IMR-90 (cell line): ENCODE measurements at regions not wholly inside any gene's neighbourhood (a gene's known extent, or its start where the extent isn't known, plus 50 kb on each side); places are given as distances from the start of the nearest gene placed in this dataset.

Source experiments
- ATAC-seq: fragments of 200-7000 bp; cut with Tn5 transposase; 2 replicates; pipeline ENCODE4 v1.9.1; 2020; ENCODE audit warnings: low read depth, mild to moderate bottlenecking, moderate library complexity
- BruUV-seq: library from RNA; stranded (reverse); fragments of 400-500 nt; replicated peaks from 2 replicates; lab custom pipeline; 2021; lab: Mats Ljungman, UMichigan
- CTCF ChIA-PET: fragments of 300-600 bp; formaldehyde crosslinking; extraction: SDS; loops from one replicate; lab custom pipeline; 2021; ENCODE audit warnings: antibody characterized with exemption; lab: Yijun Ruan, JAX
- POLR2A ChIA-PET: fragments of 300-600 bp; sonication (Branson Sonifier 250); formaldehyde crosslinking; loops from one replicate; lab custom pipeline; 2022; ENCODE audit warnings: antibody characterized with exemption; ENCODE audit not compliant: unreplicated experiment; lab: Charles Lee
- DNase-seq: peaks from one replicate; pipeline ENCODE4 v3.0.0; 2013
- H2AFZ ChIP-seq: replicated peaks from 2 replicates; pipeline ENCODE3; 2013; ENCODE audit warnings: low read length, mild to moderate bottlenecking; ENCODE audit not compliant: poor library complexity
- H2AK5ac ChIP-seq: 2 replicates; pipeline ENCODE4 v1.6.1; 2013; ENCODE audit warnings: low read depth, low read length, inconsistent platforms
- H2AK9ac ChIP-seq: replicated peaks from 2 replicates; pipeline ENCODE3; 2013; ENCODE audit warnings: mild to moderate bottlenecking, low read depth, low read length, moderate library complexity; ENCODE audit not compliant: poor library complexity
- H2BK120ac ChIP-seq: 2 replicates; pipeline ENCODE4 v1.6.1; 2013; ENCODE audit warnings: low read depth, low read length, inconsistent platforms
- H2BK15ac ChIP-seq: 3 replicates; pipeline ENCODE4 v1.6.1; 2013; ENCODE audit warnings: low read depth, low read length, inconsistent platforms
- H2BK20ac ChIP-seq: 2 replicates; pipeline ENCODE4 v1.6.1; 2013; ENCODE audit warnings: low read depth, mild to moderate bottlenecking, inconsistent platforms, low read length, moderate library complexity
- H2BK5ac ChIP-seq: 2 replicates; pipeline ENCODE4 v1.6.1; 2013; ENCODE audit warnings: mild to moderate bottlenecking, low read depth, low read length, inconsistent platforms; ENCODE audit not compliant: poor library complexity, severe bottlenecking
- H3K14ac ChIP-seq: replicated peaks from 2 replicates; pipeline ENCODE4 v1.6.1; 2013; ENCODE audit warnings: low read depth, low read length, inconsistent platforms
- H3K18ac ChIP-seq: 2 replicates; pipeline ENCODE4 v1.6.1; 2013; ENCODE audit warnings: low read depth, low read length, control low read depth
- H3K23ac ChIP-seq: 2 replicates; pipeline ENCODE4 v1.6.1; 2013; ENCODE audit warnings: low read depth, low read length, inconsistent platforms
- H3K27ac ChIP-seq: 2 replicates; pipeline ENCODE4 v1.5.1; 2013; ENCODE audit warnings: mild to moderate bottlenecking, control low read depth, low read length; ENCODE audit not compliant: insufficient read depth
- H3K27me3 ChIP-seq: 2 replicates; pipeline ENCODE4 v1.6.1; 2013; ENCODE audit warnings: low read length; ENCODE audit not compliant: control insufficient read depth, insufficient read depth
- H3K36me3 ChIP-seq: 2 replicates; pipeline ENCODE4 v1.6.1; 2013; ENCODE audit warnings: low read length, mixed read lengths; ENCODE audit not compliant: control insufficient read depth, insufficient read depth
- H3K4ac ChIP-seq: 2 replicates; pipeline ENCODE4 v1.6.1; 2013; ENCODE audit warnings: low read depth, low read length, inconsistent platforms
- H3K4me1 ChIP-seq: 2 replicates; pipeline ENCODE4 v1.6.1; 2013; ENCODE audit warnings: low read length, mixed read lengths; ENCODE audit not compliant: control insufficient read depth, insufficient read depth
- H3K4me2 ChIP-seq: 2 replicates; pipeline ENCODE4 v1.6.1; 2013; ENCODE audit warnings: low read depth, mild to moderate bottlenecking, control low read depth, low read length, moderate library complexity
- H3K4me3 ChIP-seq: 2 replicates; pipeline ENCODE4 v1.5.1; 2013; ENCODE audit warnings: low read depth, mild to moderate bottlenecking, control low read depth, low read length, moderate library complexity; ENCODE audit not compliant: insufficient read depth
- H3K56ac ChIP-seq: 2 replicates; pipeline ENCODE4 v1.6.1; 2013; ENCODE audit warnings: low read length, inconsistent platforms; ENCODE audit not compliant: insufficient read depth; ENCODE audit errors: extremely low read depth
- H3K79me1 ChIP-seq, 2 experiments: 2 replicates each; pipeline ENCODE4 v1.6.1; 2013; ENCODE audit warnings: low read length in 2 of 2, inconsistent platforms in 1 of 2, low read depth in 1 of 2
- H3K9ac ChIP-seq: 2 replicates; pipeline ENCODE4 v1.6.1; 2013; ENCODE audit warnings: low read depth, low read length, control low read depth
- H3K9me1 ChIP-seq: 2 replicates; pipeline ENCODE4 v1.6.1; 2013; ENCODE audit warnings: low read length, inconsistent platforms; ENCODE audit not compliant: insufficient read depth
- H3K9me3 ChIP-seq: 2 replicates; pipeline ENCODE4 v1.6.1; 2013; ENCODE audit warnings: low read length; ENCODE audit not compliant: control insufficient read depth, insufficient read depth
- H4K20me1 ChIP-seq: 2 replicates; pipeline ENCODE4 v1.6.1; 2013; ENCODE audit warnings: low read length, inconsistent platforms; ENCODE audit not compliant: insufficient read depth
- H4K5ac ChIP-seq: 2 replicates; pipeline ENCODE4 v1.6.1; 2013; ENCODE audit warnings: mild to moderate bottlenecking, low read depth, low read length, control low read depth
- H4K8ac ChIP-seq, 2 experiments: 2 replicates each; pipeline ENCODE4 v1.6.1; 2013; ENCODE audit warnings: low read depth in 2 of 2, low read length in 2 of 2, control low read depth in 1 of 2, inconsistent platforms in 1 of 2
- H4K91ac ChIP-seq: 2 replicates; pipeline ENCODE4 v1.6.1; 2013; ENCODE audit warnings: low read depth, low read length, inconsistent platforms; ENCODE audit not compliant: insufficient read depth
- BHLHE40 ChIP-seq: fragments of 150-350 bp; IDR thresholded peaks from 2 replicates; pipeline ENCODE4 v1.6.1; 2016; ENCODE audit warnings: mild to moderate bottlenecking, low read depth, low read length
- CEBPB ChIP-seq: IDR thresholded peaks from 2 replicates; pipeline ENCODE4 v1.6.1; 2012; ENCODE audit warnings: low read depth, low read length, improper control_type of control experiment
- CHD1 ChIP-seq: IDR thresholded peaks from 2 replicates; pipeline ENCODE4 v1.6.1; 2012; ENCODE audit warnings: low read depth, low read length, improper control_type of control experiment
- FOS ChIP-seq: fragments of 150-350 bp; IDR thresholded peaks from 2 replicates; pipeline ENCODE4 v1.6.1; 2016; ENCODE audit warnings: low read depth, low read length
- MAFK ChIP-seq: IDR thresholded peaks from 2 replicates; pipeline ENCODE4 v1.6.1; 2012; ENCODE audit warnings: low read depth, low read length, improper control_type of control experiment
- MAZ ChIP-seq: IDR thresholded peaks from 2 replicates; pipeline ENCODE4 v1.6.1; 2012; ENCODE audit warnings: low read depth, mild to moderate bottlenecking, low read length, improper control_type of control experiment, moderate library complexity, borderline replicate concordance
- MXI1 ChIP-seq: IDR thresholded peaks from 2 replicates; pipeline ENCODE4 v1.6.1; 2012; ENCODE audit warnings: low read depth, mild to moderate bottlenecking, low read length, moderate library complexity, borderline replicate concordance
- NFE2L2 ChIP-seq: fragments of 150-350 bp; IDR thresholded peaks from 2 replicates; pipeline ENCODE4 v1.6.1; 2016; ENCODE audit warnings: low read depth, mild to moderate bottlenecking, low read length
- POLR2A ChIP-seq: IDR thresholded peaks from 2 replicates; pipeline ENCODE4 v1.6.1; 2012; ENCODE audit warnings: mild to moderate bottlenecking, low read depth, low read length
- RAD21 ChIP-seq: IDR thresholded peaks from 2 replicates; pipeline ENCODE4 v1.6.1; 2012; ENCODE audit warnings: low read length, improper control_type of control experiment
- RCOR1 ChIP-seq: IDR thresholded peaks from 2 replicates; pipeline ENCODE4 v1.6.1; 2012; ENCODE audit warnings: mild to moderate bottlenecking, low read length, improper control_type of control experiment; ENCODE audit not compliant: insufficient replicate concordance
- RFX5 ChIP-seq: IDR thresholded peaks from 2 replicates; pipeline ENCODE4 v1.8.0; 2012; ENCODE audit warnings: low read depth, mild to moderate bottlenecking, low read length, moderate library complexity
- SMC3 ChIP-seq: fragments of 150-350 bp; IDR thresholded peaks from 2 replicates; pipeline ENCODE4 v1.6.1; 2016; ENCODE audit warnings: low read depth, mild to moderate bottlenecking, antibody characterized with exemption, low read length, moderate library complexity
- USF2 ChIP-seq: fragments of 150-350 bp; IDR thresholded peaks from 2 replicates; pipeline ENCODE4 v1.6.1; 2017; ENCODE audit warnings: mild to moderate bottlenecking, antibody characterized with exemption, low read length, low read depth
- WGBS, 2 experiments: methylation state at CpG; one replicate each; pipeline versions ENCODE4 v1.1.5 to v1.1.7; 2013; ENCODE audit warnings: missing lambda C conversion rate in 2 of 2; ENCODE audit not compliant: insufficient read length in 1 of 2; ENCODE audit errors: extremely low coverage in 2 of 2; 5-methylcytosine and 5-hydroxymethylcytosine counted together
- dilution Hi-C: fragments of 300-500 bp; cut with HindIII; formaldehyde crosslinking; loops from one replicate; pipeline ENCODE4 v1.14.3; 2018; ENCODE audit warnings: low sequenced_read_pairs; ENCODE audit not compliant: unreplicated experiment
- in situ Hi-C: fragments of 300-500 bp; cut with MboI; formaldehyde crosslinking; loops from 3 replicates; pipeline ENCODE4 v1.14.3; 2019; ENCODE audit warnings: low sequenced_read_pairs, inconsistent platforms, mixed read lengths
- intact Hi-C: fragments of 100-400 bp; cut with micrococcal nuclease; formaldehyde crosslinking; loops from 2 replicates; pipeline ENCODE4 v1.10.0; 2022
- TF ChIP-seq, protein P1 (sequence below): fragments of 150-350 bp; IDR thresholded peaks from 2 replicates; pipeline ENCODE4 v1.6.1; 2016; ENCODE audit warnings: low read depth, mild to moderate bottlenecking, low read length, moderate library complexity, borderline replicate concordance
- TF ChIP-seq, protein P2 (sequence below): conservative IDR thresholded peaks from 2 replicates; pipeline ENCODE4 v1.5.1; 2012; ENCODE audit warnings: mild to moderate bottlenecking, low read depth, low read length, improper control_type of control experiment

- Histone ChIP-seq H2BK15ac (peak overlapping the region; percentile 82; the same call in 2 of the 3 replicates), H3K4me2 (no peak overlapping the region), H3K9ac (no peak overlapping the region), H3K18ac (peak overlapping the region; percentile 61), H4K5ac (peak overlapping the region; percentile 30; the same call in 1 of the 2 replicates), H3K14ac (0 out of 2 replicates have a peak overlapping the region, but pooled peaks have one; percentile 3), H4K91ac (0 out of 2 replicates have a peak overlapping the region, but pooled peaks have one; percentile 10), H2BK5ac (no peak overlapping the region), H2BK20ac (peak overlapping the region; percentile 69; the same call in 1 of the 2 replicates), H3K27ac (no peak overlapping the region; the same call in 1 of the 2 replicates), H3K9me3 (no peaks in the 10 kb centered on the region), H3K36me3 (no peaks in the 10 kb centered on the region), H3K27me3 (no peaks in the 10 kb centered on the region), H3K9me1 (peaks cover 12% of the 10 kb centered on the region), H2AFZ (peak overlapping the region; percentile 9), H2AK9ac (no peak overlapping the region), H3K4me1 (peaks cover 8% of the 10 kb centered on the region), H3K4ac (peak overlapping the region; percentile 55), H2BK120ac (peak overlapping the region; percentile 54; the same call in 1 of the 2 replicates), H3K4me3 (no peak overlapping the region), H3K23ac (peak overlapping the region; percentile 11; the same call in 1 of the 2 replicates), H2AK5ac (peak overlapping the region; percentile 77), H4K8ac (0 out of 4 replicates have a peak overlapping the region, but pooled peaks of 1 of the 2 experiments have one; percentile 63), H3K79me1 (no peaks in the 10 kb centered on the region), H3K56ac (no peak overlapping the region), H4K20me1 (no peaks in the 10 kb centered on the region)
- CTCF ChIA-PET = no interaction called here
- no peak for ATAC-seq
- dilution Hi-C loops (no loop called here), intact Hi-C loops (no loop called here), in situ Hi-C loops (loop anchor here (10.0 kb wide), 2 partner anchors 759 to 1069 kb away; no protein-coding TSS in a partner anchor)
- TF ChIP-seq RCOR1 (no peak), MXI1 (no peak), FOS (no peak), CHD1 (no peak), MAFK (no peak), BHLHE40 (no peak), POLR2A (no peak), MAZ (no peak), CEBPB (no peak), USF2 (no peak), SMC3 (no peak), RAD21 (no peak), NFE2L2 (no peak), RFX5 (no peak)
- TF ChIP-seq, protein P1, sequence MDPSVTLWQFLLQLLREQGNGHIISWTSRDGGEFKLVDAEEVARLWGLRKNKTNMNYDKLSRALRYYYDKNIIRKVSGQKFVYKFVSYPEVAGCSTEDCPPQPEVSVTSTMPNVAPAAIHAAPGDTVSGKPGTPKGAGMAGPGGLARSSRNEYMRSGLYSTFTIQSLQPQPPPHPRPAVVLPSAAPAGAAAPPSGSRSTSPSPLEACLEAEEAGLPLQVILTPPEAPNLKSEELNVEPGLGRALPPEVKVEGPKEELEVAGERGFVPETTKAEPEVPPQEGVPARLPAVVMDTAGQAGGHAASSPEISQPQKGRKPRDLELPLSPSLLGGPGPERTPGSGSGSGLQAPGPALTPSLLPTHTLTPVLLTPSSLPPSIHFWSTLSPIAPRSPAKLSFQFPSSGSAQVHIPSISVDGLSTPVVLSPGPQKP = no peak
- TF ChIP-seq, protein P2, sequence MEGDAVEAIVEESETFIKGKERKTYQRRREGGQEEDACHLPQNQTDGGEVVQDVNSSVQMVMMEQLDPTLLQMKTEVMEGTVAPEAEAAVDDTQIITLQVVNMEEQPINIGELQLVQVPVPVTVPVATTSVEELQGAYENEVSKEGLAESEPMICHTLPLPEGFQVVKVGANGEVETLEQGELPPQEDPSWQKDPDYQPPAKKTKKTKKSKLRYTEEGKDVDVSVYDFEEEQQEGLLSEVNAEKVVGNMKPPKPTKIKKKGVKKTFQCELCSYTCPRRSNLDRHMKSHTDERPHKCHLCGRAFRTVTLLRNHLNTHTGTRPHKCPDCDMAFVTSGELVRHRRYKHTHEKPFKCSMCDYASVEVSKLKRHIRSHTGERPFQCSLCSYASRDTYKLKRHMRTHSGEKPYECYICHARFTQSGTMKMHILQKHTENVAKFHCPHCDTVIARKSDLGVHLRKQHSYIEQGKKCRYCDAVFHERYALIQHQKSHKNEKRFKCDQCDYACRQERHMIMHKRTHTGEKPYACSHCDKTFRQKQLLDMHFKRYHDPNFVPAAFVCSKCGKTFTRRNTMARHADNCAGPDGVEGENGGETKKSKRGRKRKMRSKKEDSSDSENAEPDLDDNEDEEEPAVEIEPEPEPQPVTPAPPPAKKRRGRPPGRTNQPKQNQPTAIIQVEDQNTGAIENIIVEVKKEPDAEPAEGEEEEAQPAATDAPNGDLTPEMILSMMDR = no peak
- WGBS, 2 experiments = 100% methylated on average over 1 of the region's 5 CpGs; no CpG with 5 or more reads in 1 of the 2 experiments
- no peak for DNase-seq
- POLR2A ChIA-PET = no interaction called here
- no TSS peak for BruUV-seq
These were observed 116.4 kb upstream of the LYZL2 start for GRCh38 chr10:30745953-30746352.
